LNCAP (cell line): ENCODE measurements at regions not wholly inside any gene's neighbourhood (a gene's known extent, or its start where the extent isn't known, plus 50 kb on each side); places are given as distances from the start of the nearest gene placed in this dataset.

Experiments used
- TF ChIP-seq, protein P1 (sequence below): fragments of 450-650 bp; IDR thresholded peaks from 2 replicates; pipeline ENCODE4 v1.5.1; 2017; ENCODE audit warnings: mild to moderate bottlenecking

DNA sequence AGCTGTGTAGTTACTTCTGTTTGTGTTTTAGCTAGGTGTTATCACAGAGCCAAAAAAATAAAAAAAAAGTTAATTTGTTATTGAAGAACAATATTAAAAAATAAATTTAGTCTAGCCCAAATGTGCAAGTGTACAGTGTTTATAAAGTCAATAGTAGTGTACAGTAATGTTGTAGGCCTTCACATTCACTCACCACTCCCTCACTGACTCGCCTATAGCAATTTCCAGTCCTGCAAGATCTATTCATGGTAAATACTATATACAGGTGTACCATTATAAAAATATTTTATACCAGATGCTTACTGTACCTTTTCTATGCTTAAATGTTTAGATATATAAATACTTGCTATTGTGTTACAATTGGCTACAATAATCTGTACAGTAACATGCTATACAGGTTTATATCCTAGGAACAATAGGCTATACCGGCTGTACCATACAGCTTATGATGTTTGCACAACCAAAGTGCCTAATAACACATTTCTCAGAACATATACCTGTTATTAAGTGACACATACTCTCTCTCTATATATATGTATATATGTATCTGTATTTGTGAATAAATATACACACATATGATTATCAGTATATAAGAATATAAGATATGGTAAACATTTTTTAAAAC, 341.4 kb upstream of the EDIL3 start:
- TF ChIP-seq, protein P1, sequence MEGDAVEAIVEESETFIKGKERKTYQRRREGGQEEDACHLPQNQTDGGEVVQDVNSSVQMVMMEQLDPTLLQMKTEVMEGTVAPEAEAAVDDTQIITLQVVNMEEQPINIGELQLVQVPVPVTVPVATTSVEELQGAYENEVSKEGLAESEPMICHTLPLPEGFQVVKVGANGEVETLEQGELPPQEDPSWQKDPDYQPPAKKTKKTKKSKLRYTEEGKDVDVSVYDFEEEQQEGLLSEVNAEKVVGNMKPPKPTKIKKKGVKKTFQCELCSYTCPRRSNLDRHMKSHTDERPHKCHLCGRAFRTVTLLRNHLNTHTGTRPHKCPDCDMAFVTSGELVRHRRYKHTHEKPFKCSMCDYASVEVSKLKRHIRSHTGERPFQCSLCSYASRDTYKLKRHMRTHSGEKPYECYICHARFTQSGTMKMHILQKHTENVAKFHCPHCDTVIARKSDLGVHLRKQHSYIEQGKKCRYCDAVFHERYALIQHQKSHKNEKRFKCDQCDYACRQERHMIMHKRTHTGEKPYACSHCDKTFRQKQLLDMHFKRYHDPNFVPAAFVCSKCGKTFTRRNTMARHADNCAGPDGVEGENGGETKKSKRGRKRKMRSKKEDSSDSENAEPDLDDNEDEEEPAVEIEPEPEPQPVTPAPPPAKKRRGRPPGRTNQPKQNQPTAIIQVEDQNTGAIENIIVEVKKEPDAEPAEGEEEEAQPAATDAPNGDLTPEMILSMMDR = no peak

DNA sequence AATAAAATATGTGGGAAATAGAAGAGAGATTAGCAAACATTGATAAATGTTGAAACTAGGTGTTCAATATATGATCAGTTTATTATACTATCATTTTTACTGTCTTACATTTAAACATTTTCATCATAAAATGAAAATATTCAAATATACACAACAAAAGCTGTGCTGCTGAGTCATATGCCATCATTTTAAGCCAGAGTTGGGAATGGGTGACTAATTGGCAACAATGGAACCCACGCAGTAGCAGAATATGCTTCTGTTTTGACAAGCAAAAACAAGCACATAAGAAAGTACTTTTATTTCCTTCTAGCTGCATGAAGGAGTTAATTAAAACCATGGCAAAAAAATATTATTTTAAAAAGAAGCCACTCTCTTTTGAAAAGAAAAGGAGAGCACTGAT, 340.0 kb upstream of the EDIL3 start:
- TF ChIP-seq, protein P1 = no peak

DNA sequence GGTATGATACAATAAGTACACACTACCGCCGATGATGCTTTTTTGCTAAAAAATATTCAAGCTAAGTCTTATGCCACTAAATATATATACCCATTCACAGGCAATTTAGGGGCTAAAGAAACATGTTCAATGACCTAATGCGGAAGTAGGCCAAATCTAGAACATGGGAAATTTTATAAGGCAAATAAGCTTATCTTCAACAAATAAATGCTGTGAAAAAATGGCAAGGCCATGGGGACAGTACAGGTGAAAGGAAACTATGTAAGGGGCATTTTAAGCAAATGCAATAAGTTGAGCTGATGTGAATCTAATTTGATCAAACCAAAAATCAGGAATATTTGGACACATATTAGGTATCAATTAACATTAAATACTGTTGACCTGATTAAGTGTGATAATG, 339.5 kb upstream of the EDIL3 start:
- TF ChIP-seq, protein P1 = no peak

DNA sequence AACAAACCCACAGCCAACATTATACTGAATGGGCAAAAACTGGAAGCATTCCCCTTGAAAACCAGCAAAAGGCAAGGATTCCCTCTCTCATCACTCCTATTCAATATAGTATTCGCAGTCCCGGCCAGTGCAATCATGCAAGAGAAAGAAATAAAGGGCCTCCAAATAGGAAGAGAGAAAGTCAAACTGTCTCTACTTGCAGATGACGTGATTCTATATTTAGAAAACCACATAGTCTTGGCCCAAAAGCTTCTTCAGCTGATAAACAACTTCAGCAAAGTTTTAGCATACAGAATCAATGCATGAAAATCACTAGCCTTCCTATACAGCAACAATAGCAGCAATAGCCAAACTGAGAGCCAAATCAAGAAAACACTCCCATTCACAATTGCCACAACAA, 333.7 kb upstream of the EDIL3 start:
- TF ChIP-seq, protein P1 = no peak

DNA sequence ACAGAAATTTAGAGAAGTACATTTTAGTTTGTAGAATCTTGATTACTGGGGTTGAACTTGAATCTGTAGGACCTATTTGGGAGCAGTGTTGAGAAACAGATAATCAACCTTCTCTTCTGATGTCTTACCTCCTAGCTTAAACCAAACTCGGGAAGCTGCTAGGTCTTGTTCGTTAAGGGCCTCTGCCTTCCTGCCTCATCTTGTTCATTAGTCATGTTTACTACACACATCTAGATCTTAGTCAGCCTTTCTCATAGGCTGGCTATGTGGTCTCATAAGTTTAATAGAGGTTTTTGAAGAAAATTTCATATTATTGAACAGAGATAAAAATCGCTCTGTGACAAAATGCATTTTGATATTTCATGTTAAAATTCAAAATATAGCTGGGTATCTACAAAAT, 331.0 kb upstream of the EDIL3 start:
- TF ChIP-seq, protein P1 = no peak

DNA sequence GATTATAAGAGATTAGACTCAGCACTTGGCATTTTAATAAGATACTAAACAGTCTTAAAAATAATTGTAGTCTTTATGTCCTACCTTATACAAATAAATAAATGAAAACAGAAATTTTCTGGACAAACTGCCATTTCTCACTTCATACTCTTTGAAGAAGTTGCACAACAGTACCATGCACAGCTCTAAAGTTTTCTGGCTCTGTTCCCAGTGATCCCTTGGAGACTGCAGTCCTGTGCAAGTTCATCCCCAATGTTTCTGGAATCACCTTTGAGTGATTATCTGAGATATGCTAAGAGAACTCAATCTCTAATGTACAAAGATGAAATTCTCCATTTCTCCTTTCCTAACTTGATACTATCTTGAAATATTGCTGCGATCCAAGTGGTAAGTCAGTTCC, 330.4 kb upstream of the EDIL3 start:
- TF ChIP-seq, protein P1 = no peak

DNA sequence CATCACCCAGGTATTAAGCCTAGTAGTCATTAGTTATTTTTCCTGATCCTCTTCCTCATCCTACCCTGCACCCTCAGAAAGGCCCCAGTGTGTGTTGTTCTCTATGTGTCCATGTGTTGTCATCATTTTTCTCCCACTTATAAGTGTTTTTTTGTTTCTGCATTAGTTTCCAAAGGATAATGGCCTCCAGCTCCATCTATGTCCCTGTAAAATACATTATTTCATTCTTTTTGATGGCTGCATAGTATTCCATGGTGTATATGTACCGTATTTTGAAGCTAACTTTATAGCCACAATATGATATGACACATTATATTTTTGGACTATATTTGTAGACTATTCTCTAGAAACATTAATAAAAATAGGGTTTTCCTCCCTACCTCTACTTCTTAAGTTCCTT, 324.4 kb upstream of the EDIL3 start:
- TF ChIP-seq, protein P1 = no peak
